Right lung (tissue), 2 donors: ENCODE measurements at regions not wholly inside any gene's neighbourhood (a gene's known extent, or its start where the extent isn't known, plus 50 kb on each side); places are given as distances from the start of the nearest gene placed in this dataset.

Experiments used
- DNase-seq, 2 donors: peaks; one replicate each; pipeline ENCODE4 v3.0.0-alpha.2; 2013

DNA sequence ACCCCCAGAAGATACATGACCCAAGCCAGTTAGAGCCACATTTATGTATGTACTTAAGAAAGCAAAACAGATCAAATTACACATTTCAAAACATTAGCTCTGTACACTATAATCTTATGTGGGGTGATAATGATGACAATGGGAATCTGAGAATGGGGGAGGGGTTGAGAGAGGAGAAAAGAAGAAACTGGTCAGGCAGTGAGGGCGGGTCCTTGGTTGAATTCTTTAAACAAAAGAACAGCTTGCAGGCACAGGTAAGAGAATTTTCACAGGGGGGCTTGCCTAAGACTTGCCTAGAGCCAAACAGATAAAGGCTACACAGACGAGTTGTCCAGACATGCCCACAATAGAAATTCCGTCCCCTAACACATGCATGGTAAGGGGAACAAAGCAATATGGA lies 76.8 kb upstream of the PTER start:
- DNase-seq = no peak

DNA sequence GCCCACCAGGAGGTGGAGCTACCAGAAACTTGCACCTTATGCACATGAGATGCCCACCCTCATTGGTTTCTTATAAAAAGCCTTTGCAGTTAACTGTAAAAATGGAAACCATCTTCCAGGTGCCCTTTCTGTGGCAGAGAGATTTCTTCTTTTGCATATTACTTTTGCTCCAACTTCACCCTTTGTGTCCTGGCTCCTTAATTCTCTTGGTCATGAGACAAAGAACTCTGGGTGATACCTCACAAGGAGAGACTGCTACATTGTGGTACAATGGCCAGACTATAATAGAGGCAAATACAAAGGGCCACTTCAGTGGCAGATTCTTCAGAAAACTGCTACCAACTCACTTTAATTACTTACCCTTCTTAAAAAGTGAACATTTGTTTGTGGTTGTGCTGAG lies 76.4 kb upstream of the PTER start:
- no peak for DNase-seq

DNA sequence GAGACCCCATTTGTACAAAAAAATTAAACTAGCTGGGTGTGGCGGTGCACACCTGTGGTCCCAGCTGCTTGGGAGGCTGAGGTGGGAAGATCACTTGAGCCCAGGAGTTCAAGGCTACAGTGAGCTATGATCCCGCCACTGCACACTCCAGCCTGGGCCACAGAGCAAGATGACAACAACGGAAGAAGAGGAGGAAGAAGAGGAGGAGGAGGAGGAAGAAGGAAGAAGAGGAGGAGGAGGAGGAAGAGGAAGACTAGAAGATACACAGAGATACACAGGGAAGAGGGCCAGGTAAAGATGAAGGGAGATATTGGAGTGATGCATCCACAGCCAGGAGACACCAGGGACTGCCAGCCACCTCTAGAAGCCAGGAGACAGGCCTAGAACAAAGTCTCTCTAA lies 75.7 kb upstream of the PTER start:
- DNase-seq = no peak

DNA sequence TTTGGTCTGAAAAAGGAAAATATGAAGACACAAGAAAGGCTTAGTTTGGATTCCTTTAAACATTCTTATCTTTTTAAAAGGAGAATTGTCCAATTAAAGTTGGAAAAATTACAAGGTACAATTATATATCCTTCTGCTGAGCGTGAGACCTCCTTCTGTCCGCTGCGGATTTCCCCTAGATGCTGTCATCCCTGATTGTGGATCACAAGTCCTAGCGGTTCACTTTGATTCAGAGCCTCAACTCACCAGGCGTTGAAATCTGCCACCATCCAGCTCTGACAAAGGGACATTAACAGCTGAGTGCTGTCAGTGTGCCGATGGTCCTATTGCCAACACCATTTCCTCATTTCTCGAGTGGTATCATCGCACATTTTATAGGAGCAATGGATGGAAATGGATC lies 73.1 kb upstream of the PTER start:
- DNase-seq = no peak

DNA sequence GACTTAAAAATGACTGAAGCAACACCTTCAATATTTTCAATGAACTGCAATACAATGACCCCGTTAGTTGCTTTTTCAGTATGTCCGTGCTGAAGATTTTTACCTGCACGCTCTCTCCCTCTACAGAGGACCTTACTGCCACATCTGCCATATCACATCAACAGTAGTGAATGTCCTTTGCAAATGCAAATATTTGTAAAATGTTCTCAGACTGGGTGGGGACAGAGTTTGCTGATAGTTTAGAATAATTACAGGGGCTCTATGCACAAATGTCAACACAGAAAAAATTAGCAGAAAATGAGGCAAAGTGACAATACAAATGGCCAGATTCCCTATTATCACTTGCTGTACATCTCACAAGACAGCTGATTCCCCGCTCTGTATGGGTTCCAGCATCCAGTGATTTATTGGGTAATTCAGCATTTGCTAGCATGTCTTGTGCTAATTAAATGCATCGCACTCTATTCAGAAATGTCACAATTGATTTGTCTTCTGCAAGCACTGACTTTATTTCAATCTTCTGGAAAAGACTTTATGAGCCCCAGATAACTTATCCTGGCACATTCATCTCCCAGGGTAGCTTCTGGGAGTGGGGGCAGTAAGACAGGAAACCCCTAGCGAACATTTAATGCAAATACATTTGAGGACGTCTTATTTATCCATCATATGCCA lies 69.1 kb upstream of the PTER start:
- no peak for DNase-seq

DNA sequence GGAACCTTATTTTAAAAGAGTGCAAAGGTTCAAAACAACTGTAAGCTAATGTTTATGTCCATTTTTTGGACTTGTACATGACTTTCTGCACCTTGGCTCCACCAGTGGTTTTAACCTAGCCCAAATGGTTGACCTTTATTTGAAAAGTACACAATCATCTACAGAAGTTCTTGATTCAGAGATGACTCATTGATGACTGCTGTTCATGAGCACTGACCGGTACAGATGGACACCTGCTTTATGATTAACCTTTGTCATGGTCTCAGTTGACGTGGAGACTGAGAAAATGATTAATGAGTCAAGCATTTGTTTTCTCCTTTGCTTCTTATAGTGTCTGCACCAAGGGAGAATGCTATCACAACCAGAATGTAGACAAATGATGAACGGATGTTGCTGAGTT lies 55.7 kb upstream of the PTER start:
- DNase-seq = no peak

DNA sequence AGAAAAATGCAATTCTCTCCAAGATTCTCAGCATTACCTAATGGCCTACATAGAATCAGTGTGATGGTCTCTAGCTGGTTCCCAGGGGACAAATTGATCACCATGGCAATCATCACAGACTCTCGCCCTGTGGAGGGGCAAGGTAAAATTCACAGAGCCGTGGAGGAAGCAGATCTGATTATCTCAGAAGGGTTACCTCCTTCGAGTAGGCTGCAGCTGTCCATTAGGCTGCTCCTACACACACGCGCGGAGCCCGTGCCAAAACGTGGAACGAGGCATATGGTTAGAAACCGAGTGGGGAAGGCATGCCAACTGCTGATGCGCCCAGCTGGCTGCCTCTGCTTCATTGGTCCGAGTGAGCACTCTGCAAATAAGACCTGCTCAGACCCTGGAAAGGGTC lies 52.8 kb upstream of the PTER start:
- DNase-seq = peak in 1 of 2 donors; percentile 6

DNA sequence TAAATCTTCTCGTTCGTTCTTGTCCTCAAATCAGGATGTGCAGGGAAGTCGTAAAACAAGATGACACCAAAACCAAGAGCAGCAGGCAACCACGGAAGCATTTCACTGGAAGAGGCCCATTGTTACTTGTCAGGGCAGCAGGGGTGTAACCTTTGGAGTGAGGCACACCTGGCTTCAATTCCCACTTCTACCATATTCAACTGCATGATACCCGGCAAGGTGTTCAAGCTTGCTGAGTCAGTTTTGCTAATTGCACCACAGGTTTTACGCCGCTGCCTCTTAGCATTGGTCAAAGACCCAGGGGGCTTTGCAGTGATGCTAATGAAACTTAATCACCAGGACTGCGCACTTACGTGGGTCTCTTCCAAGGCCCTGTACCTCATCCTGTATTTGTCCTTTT lies 50.0 kb upstream of the PTER start:
- no peak for DNase-seq
